Motor neuron (in vitro differentiated cells): ENCODE measurements at regions not wholly inside any gene's neighbourhood (a gene's known extent, or its start where the extent isn't known, plus 50 kb on each side); places are given as distances from the start of the nearest gene placed in this dataset.

Experiments used
- ATAC-seq, 8 experiments: fragments of 200-7000 bp; cut with Tn5 transposase; replicated peaks in 6 of 8; 2 replicates each; pipeline ENCODE4 v1.8.0; 2021; ENCODE audit warnings: mild to moderate bottlenecking in 8 of 8, moderate library complexity in 8 of 8
- H3K27ac ChIP-seq, 2 donors: fragments of 250-450 bp; sonication (Bioruptor Pico); 2 replicates each; pipeline ENCODE4 v1.9.0; 2021; ENCODE audit warnings: antibody characterized with exemption in 2 of 2, mild to moderate bottlenecking in 2 of 2, moderate library complexity in 1 of 2
- H3K4me1 ChIP-seq, 2 donors: fragments of 250-450 bp; sonication (Bioruptor Pico); replicated peaks in 1 of 2; 2 replicates each; pipeline ENCODE4 v1.6.1; 2021; ENCODE audit warnings: antibody characterized with exemption in 2 of 2, mild to moderate bottlenecking in 2 of 2, moderate library complexity in 1 of 2
- H3K4me3 ChIP-seq, 5 donors: fragments of 250-450 bp; sonication (Bioruptor Pico); 2 replicates each; pipeline ENCODE4 v1.9.0; 2021; ENCODE audit warnings: antibody characterized with exemption in 5 of 5, mild to moderate bottlenecking in 5 of 5, moderate library complexity in 4 of 5
- whole genome bisulfite sequencing, 10 experiments: fragments of 450-650 bp; shearing (Covaris generic); methylation state at CpG; one replicate each; pipeline ENCODE4 v1.0.0; 2022; 5-methylcytosine and 5-hydroxymethylcytosine counted together
- in situ Hi-C, 9 experiments: fragments of 400-800 bp; cut with MboI; loops; one replicate each; pipeline ENCODE4 v1.15.0; 2021; ENCODE audit warnings: low sequenced_read_pairs in 9 of 9, low pct_unique_long_range_greater_than_20kb in 2 of 9; ENCODE audit not compliant: unreplicated experiment in 9 of 9

GRCh38 chr2:64847930-64848329 lies 141.3 kb upstream of the SLC1A4 start:
- peaks cover 10 to 11% of the 10 kb centered on the region in 2 donors for H3K4me1 ChIP-seq
- no peak for ATAC-seq
- H3K27ac ChIP-seq: no peak overlapping the region
- in situ Hi-C loops: no loop called here
- H3K4me3 ChIP-seq: no peak overlapping the region
- WGBS, 10 experiments: 80 to 100% (median 80%) methylated on average over 1 to 2 of the region's 5 CpGs; no CpG with 5 or more reads in 7 of the 10 experiments

- Histone ChIP-seq H3K4me1 (peaks cover 10 to 11% of the 10 kb centered on the region in 2 donors), H3K27ac (no peak overlapping the region), H3K4me3 (no peak overlapping the region)
- 63 to 92% (median 80%) methylated on average over 1 to 5 of the region's 5 CpGs; no CpG with 5 or more reads in 4 of the 10 experiments for WGBS, 10 experiments
- in situ Hi-C loops: no loop called here
- ATAC-seq: no peak
Measured at GRCh38 chr2:64848363-64848762, 140.8 kb upstream of the SLC1A4 start.

GRCh38 chr2:64848945-64849344 lies 140.3 kb upstream of the SLC1A4 start:
- no peak for ATAC-seq
- in situ Hi-C loops: no loop called here
- H3K4me3 ChIP-seq: no peak overlapping the region
- peaks cover 10 to 11% of the 10 kb centered on the region in 2 donors for H3K4me1 ChIP-seq
- no peak overlapping the region for H3K27ac ChIP-seq

GRCh38 chr2:64850642-64851041 lies 138.6 kb upstream of the SLC1A4 start:
- Histone ChIP-seq H3K4me1 (peaks cover 10 to 11% of the 10 kb centered on the region in 2 donors), H3K4me3 (no peak overlapping the region), H3K27ac (no peak overlapping the region)
- ATAC-seq: peak in 2 of 8 experiments; percentile 46 to 50
- in situ Hi-C loops: loop anchor here (25.0 kb wide), 5 partner anchors 88 to 513 kb away; no protein-coding TSS in a partner anchor

- WGBS, 10 experiments: 49 to 100% (median 86%) methylated on average over 1 to 4 of the region's 4 CpGs; no CpG with 5 or more reads in 2 of the 10 experiments
- no peak for ATAC-seq
- Histone ChIP-seq H3K4me1 (peaks cover 6 to 7% of the 10 kb centered on the region in 2 donors), H3K4me3 (no peak overlapping the region), H3K27ac (no peak overlapping the region)
- in situ Hi-C loops: loop anchor here (25.0 kb wide), 5 partner anchors 91 to 516 kb away; no protein-coding TSS in a partner anchor
Measured at GRCh38 chr2:64852771-64853241, 136.4 kb upstream of the SLC1A4 start.

- Histone ChIP-seq H3K27ac (no peak overlapping the region), H3K4me3 (no peak overlapping the region), H3K4me1 (peaks cover 11 to 12% of the 10 kb centered on the region in 2 donors)
- in situ Hi-C loops: loop anchor here (25.0 kb wide), 5 partner anchors 91 to 516 kb away; no protein-coding TSS in a partner anchor
- 20 to 100% (median 92%) methylated on average over 1 to 5 of the region's 5 CpGs for WGBS, 10 experiments
- ATAC-seq: no peak
Measured at GRCh38 chr2:64853306-64853705, 135.9 kb upstream of the SLC1A4 start.

- Histone ChIP-seq H3K4me3 (no peak overlapping the region), H3K4me1 (peaks cover 16 to 18% of the 10 kb centered on the region in 2 donors), H3K27ac (no peak overlapping the region)
- no peak for ATAC-seq
- in situ Hi-C loops: loop anchor here (25.0 kb wide), 5 partner anchors 92 to 517 kb away; no protein-coding TSS in a partner anchor
- 33 to 83% (median 80%) methylated on average over 1 of the region's 1 CpG; no CpG with 5 or more reads in 5 of the 10 experiments for WGBS, 10 experiments
Measured at GRCh38 chr2:64853894-64854293, 135.3 kb upstream of the SLC1A4 start.

- 67% methylated on average over 1 of the region's 1 CpG; no CpG with 5 or more reads in 9 of the 10 experiments for WGBS, 10 experiments
- Histone ChIP-seq H3K4me3 (no peak overlapping the region), H3K4me1 (peaks cover 26 to 27% of the 10 kb centered on the region in 2 donors), H3K27ac (no peak overlapping the region)
- peak in 6 of 8 experiments; percentile 21 to 75 (median 66) for ATAC-seq
- in situ Hi-C loops: loop anchor here (25.0 kb wide), 5 partner anchors 93 to 518 kb away; no protein-coding TSS in a partner anchor
Measured at GRCh38 chr2:64854773-64855237, 134.4 kb upstream of the SLC1A4 start.

GRCh38 chr2:64857581-64858471 lies 131.4 kb upstream of the SLC1A4 start:
- no peak overlapping the region for H3K4me3 ChIP-seq
- 12 to 70% (median 55%) methylated on average over 2 to 7 of the region's 18 CpGs; no CpG with 5 or more reads in 1 of the 10 experiments for WGBS, 10 experiments
- peak in 6 of 8 experiments; percentile 3 to 88 (median 74) for ATAC-seq
- peak overlapping the region in 1 of 2 donors; percentile 50 for H3K27ac ChIP-seq
- in situ Hi-C loops: loop anchor here (25.0 kb wide), 5 partner anchors 96 to 521 kb away; no protein-coding TSS in a partner anchor
- peaks cover 28 to 29% of the 10 kb centered on the region in 2 donors for H3K4me1 ChIP-seq

GRCh38 chr2:64858541-64859311 lies 130.5 kb upstream of the SLC1A4 start:
- ATAC-seq: no peak
- H3K4me3 ChIP-seq: no peak overlapping the region
- 0 to 71% (median 53%) methylated on average over 1 to 8 of the region's 10 CpGs; no CpG with 5 or more reads in 2 of the 10 experiments for WGBS, 10 experiments

GRCh38 chr2:64859312-64860212 lies 129.6 kb upstream of the SLC1A4 start:
- Histone ChIP-seq H3K4me3 (no peak overlapping the region), H3K4me1 (peaks cover 34 to 36% of the 10 kb centered on the region in 2 donors), H3K27ac (peak overlapping the region in 1 of 2 donors; percentile 6)
- ATAC-seq: peak; percentile 6 to 90 (median 32)
- 0 to 53% (median 30%) methylated on average over 2 to 15 of the region's 62 CpGs; no CpG with 5 or more reads in 4 of the 10 experiments for WGBS, 10 experiments
- in situ Hi-C loops: loop anchor here (25.0 kb wide), 5 partner anchors 97 to 522 kb away; no protein-coding TSS in a partner anchor

More at GRCh38 chr2:64858541-64859311, 130.5 kb upstream of the SLC1A4 start:
- Histone ChIP-seq H3K27ac (peak overlapping the region in 1 of 2 donors; percentile 50), H3K4me1 (peaks cover 28 to 29% of the 10 kb centered on the region in 2 donors)
- in situ Hi-C loops: loop anchor here (25.0 kb wide), 5 partner anchors 96 to 521 kb away; no protein-coding TSS in a partner anchor
